Activated CD8-positive, alpha-beta memory T cell treated with anti-CD3 and anti-CD28 coated beads for 36 hours (primary cell): ENCODE measurements at regions not wholly inside any gene's neighbourhood (a gene's known extent, or its start where the extent isn't known, plus 50 kb on each side); places are given as distances from the start of the nearest gene placed in this dataset.
"Not testable (repeated sequence)": the region's sequence is repeated elsewhere in the genome, so short reads cannot be mapped to it uniquely, and the experiment has no call there.

ENCODE experiments used
- CTCF ChIA-PET: fragments of 350-600 bp; sonication (Branson Sonifier 250); formaldehyde crosslinking; loops from one replicate; lab custom pipeline; 2021; ENCODE audit warnings: antibody characterized with exemption; lab: Charles Lee
- POLR2A ChIA-PET: fragments of 350-600 bp; sonication (Branson Sonifier 250); formaldehyde crosslinking; loops from one replicate; lab custom pipeline; 2021; ENCODE audit warnings: antibody characterized with exemption; lab: Charles Lee

- CTCF ChIA-PET = no interaction called here
- POLR2A ChIA-PET = no interaction called here
Observed at GRCh38 chr6:112620812-112621569, 273.9 kb downstream of the RFPL4B start.

- ChIA-PET POLR2A (no interaction called here), CTCF (no interaction called here)
Observed at GRCh38 chr6:112622036-112622435, 274.9 kb downstream of the RFPL4B start.

- ChIA-PET POLR2A (no interaction called here), CTCF (no interaction called here)
Observed at GRCh38 chr6:112626468-112627082, 279.4 kb downstream of the RFPL4B start.

GRCh38 chr6:112634376-112634775 is 287.2 kb downstream of the RFPL4B start:
- POLR2A ChIA-PET = no interaction called here
- CTCF ChIA-PET = no interaction called here

GRCh38 chr6:112636650-112637262 is 289.6 kb downstream of the RFPL4B start:
- ChIA-PET POLR2A (no interaction called here), CTCF (no interaction called here)

- ChIA-PET POLR2A (no interaction called here), CTCF (no interaction called here)
Observed at GRCh38 chr6:112639391-112639831, 292.3 kb downstream of the RFPL4B start.

- ChIA-PET POLR2A (no interaction called here), CTCF (no interaction called here)
Observed at GRCh38 chr6:112640891-112641290, 293.8 kb downstream of the RFPL4B start.

GRCh38 chr6:112649853-112650252 is 302.7 kb downstream of the RFPL4B start:
- ChIA-PET POLR2A (no interaction called here), CTCF (no interaction called here)

- POLR2A ChIA-PET = no interaction called here
Observed at GRCh38 chr6:112651239-112651638, 304.1 kb downstream of the RFPL4B start.

GRCh38 chr6:112659912-112660311 is 312.8 kb downstream of the RFPL4B start:
- POLR2A ChIA-PET = no interaction called here
- CTCF ChIA-PET = no interaction called here

More at GRCh38 chr6:112651239-112651638, 304.1 kb downstream of the RFPL4B start:
- CTCF ChIA-PET = no interaction called here

GRCh38 chr6:112660626-112661025 is 313.5 kb downstream of the RFPL4B start:
- ChIA-PET CTCF (no interaction called here), POLR2A (no interaction called here)

GRCh38 chr6:112663698-112664097 is 316.6 kb downstream of the RFPL4B start:
- CTCF ChIA-PET = no interaction called here

GRCh38 chr6:112665114-112665513 is 318.0 kb downstream of the RFPL4B start:
- CTCF ChIA-PET = no interaction called here
- POLR2A ChIA-PET = no interaction called here

More at GRCh38 chr6:112663698-112664097, 316.6 kb downstream of the RFPL4B start:
- POLR2A ChIA-PET = no interaction called here

GRCh38 chr6:112665815-112666214 is 318.7 kb downstream of the RFPL4B start:
- CTCF ChIA-PET = no interaction called here

GRCh38 chr6:112667427-112667826 is 320.3 kb downstream of the RFPL4B start:
- ChIA-PET CTCF (no interaction called here), POLR2A (no interaction called here)

More at GRCh38 chr6:112665815-112666214, 318.7 kb downstream of the RFPL4B start:
- POLR2A ChIA-PET = no interaction called here

- ChIA-PET CTCF (no interaction called here), POLR2A (no interaction called here)
Observed at GRCh38 chr6:112680091-112680490, 333.0 kb downstream of the RFPL4B start.

GRCh38 chr6:112682071-112682470 is 334.9 kb downstream of the RFPL4B start:
- ChIA-PET POLR2A (no interaction called here), CTCF (no interaction called here)

- ChIA-PET CTCF (no interaction called here), POLR2A (no interaction called here)
Observed at GRCh38 chr6:112683106-112683505, 336.0 kb downstream of the RFPL4B start.

- POLR2A ChIA-PET = no interaction called here
- CTCF ChIA-PET = no interaction called here
Observed at GRCh38 chr6:112683926-112684325, 336.8 kb downstream of the RFPL4B start.

- CTCF ChIA-PET = not testable (repeated sequence)
Observed at GRCh38 chr6:112685521-112686220, 338.5 kb downstream of the RFPL4B start.

More at GRCh38 chr6:112685521-112686220, 338.5 kb downstream of the RFPL4B start:
- POLR2A ChIA-PET = not testable (repeated sequence)
